A673 (cell line): ENCODE measurements at regions not wholly inside any gene's neighbourhood (a gene's known extent, or its start where the extent isn't known, plus 50 kb on each side); places are given as distances from the start of the nearest gene placed in this dataset.

ENCODE experiments used
- BruUV-seq: library from RNA; stranded (reverse); fragments of 400-500 nt; replicated peaks from 2 replicates; lab custom pipeline; 2021; lab: Mats Ljungman, UMichigan
- CTCF ChIA-PET: fragments of 300-600 bp; sonication (Branson Sonifier 250); formaldehyde crosslinking; loops from one replicate; lab custom pipeline; 2022; ENCODE audit warnings: antibody characterized with exemption; lab: Charles Lee
- POLR2A ChIA-PET: fragments of 300-600 bp; sonication (Branson Sonifier 250); formaldehyde crosslinking; loops from one replicate; lab custom pipeline; 2022; ENCODE audit warnings: antibody characterized with exemption; ENCODE audit not compliant: low non-redundant PET; lab: Charles Lee
- DNase-seq: peaks from one replicate; pipeline ENCODE4 v3.0.0-alpha.2; 2015; ENCODE audit warnings: low spot score
- H3K27ac ChIP-seq: fragments of 200-600 bp; sonication (generic); 2 replicates; pipeline ENCODE4 v1.5.1; 2016; ENCODE audit warnings: mixed run types, low read depth, mild to moderate bottlenecking, mixed read lengths, antibody characterized with exemption, low read length; ENCODE audit not compliant: poor library complexity, severe bottlenecking
- H3K27me3 ChIP-seq: fragments of 200-600 bp; sonication (generic); replicated peaks from 2 replicates; pipeline ENCODE4 v1.6.1; 2017; ENCODE audit warnings: mixed run types, low read depth, mild to moderate bottlenecking, mixed read lengths, antibody characterized with exemption, low read length; ENCODE audit not compliant: insufficient read depth, poor library complexity
- H3K36me3 ChIP-seq: fragments of 200-600 bp; sonication (generic); 2 replicates; pipeline ENCODE4 v1.6.1; 2016; ENCODE audit warnings: mixed run types, mild to moderate bottlenecking, mixed read lengths, antibody characterized with exemption, low read length; ENCODE audit not compliant: insufficient read depth, poor library complexity, severe bottlenecking
- H3K4me1 ChIP-seq: fragments of 200-600 bp; sonication (generic); 2 replicates; pipeline ENCODE4 v1.6.1; 2017; ENCODE audit warnings: mixed run types, mild to moderate bottlenecking, mixed read lengths, antibody characterized with exemption, low read length; ENCODE audit not compliant: insufficient read depth, poor library complexity, severe bottlenecking
- H3K4me3 ChIP-seq: fragments of 200-600 bp; sonication (generic); 2 replicates; pipeline ENCODE4 v1.5.1; 2016; ENCODE audit warnings: low read depth, mixed run types, mild to moderate bottlenecking, mixed read lengths, low read length; ENCODE audit not compliant: poor library complexity, severe bottlenecking
- H3K9me3 ChIP-seq: fragments of 200-600 bp; sonication (generic); 2 replicates; pipeline ENCODE4 v1.6.1; 2016; ENCODE audit warnings: mixed run types, low read depth, mild to moderate bottlenecking, mixed read lengths, antibody characterized with exemption, low read length; ENCODE audit not compliant: poor library complexity, severe bottlenecking
- CTCF ChIP-seq: fragments of 300-800, 200-600 bp; sonication (generic); conservative IDR thresholded peaks from 2 replicates; pipeline ENCODE4 v1.5.1; 2017; ENCODE audit warnings: low read depth, mild to moderate bottlenecking, antibody characterized with exemption, low read length, moderate library complexity, mixed read lengths
- EZH2 ChIP-seq: fragments of 200-600 bp; sonication (generic); IDR thresholded peaks from 2 replicates; pipeline ENCODE4 v1.6.1; 2017; ENCODE audit warnings: borderline replicate concordance, low read depth, mild to moderate bottlenecking, mixed read lengths, antibody characterized with exemption, low read length; ENCODE audit not compliant: poor library complexity, severe bottlenecking
- intact Hi-C: fragments of 100-400 bp; cut with micrococcal nuclease; formaldehyde crosslinking; loops from one replicate; pipeline ENCODE4 v1.10.0; 2022; ENCODE audit not compliant: unreplicated experiment

GRCh38 chr4:89404530-89404929 lies 96.9 kb upstream of the GPRIN3 start:
- no peaks in the 10 kb centered on the region for H3K27me3 ChIP-seq
- TF ChIP-seq CTCF = no peak
- no peak for TF ChIP-seq EZH2
- DNase-seq = no peak
- H3K4me1 ChIP-seq = no peaks in the 10 kb centered on the region
- no peaks in the 10 kb centered on the region for H3K36me3 ChIP-seq
- H3K27ac ChIP-seq = no peak overlapping the region
- intact Hi-C loops = no loop called here
- no TSS peak for BruUV-seq
- POLR2A ChIA-PET = no interaction called here
- H3K4me3 ChIP-seq = no peak overlapping the region
- CTCF ChIA-PET = no interaction called here
- no peaks in the 10 kb centered on the region for H3K9me3 ChIP-seq

- no peaks in the 10 kb centered on the region for H3K4me1 ChIP-seq
- intact Hi-C loops = no loop called here
- no peaks in the 10 kb centered on the region for H3K27me3 ChIP-seq
- no peaks in the 10 kb centered on the region for H3K9me3 ChIP-seq
- POLR2A ChIA-PET = no interaction called here
- CTCF ChIA-PET = no interaction called here
- H3K4me3 ChIP-seq = no peak overlapping the region
- no peak for TF ChIP-seq CTCF
- TF ChIP-seq EZH2 = no peak
- no peak for DNase-seq
- no TSS peak for BruUV-seq
- no peak overlapping the region for H3K27ac ChIP-seq
- no peaks in the 10 kb centered on the region for H3K36me3 ChIP-seq
Observed at GRCh38 chr4:89403826-89404225, 96.2 kb upstream of the GPRIN3 start.

- intact Hi-C loops = no loop called here
- no peak overlapping the region for H3K4me3 ChIP-seq
- POLR2A ChIA-PET = no interaction called here
- H3K4me1 ChIP-seq = no peaks in the 10 kb centered on the region
- H3K27ac ChIP-seq = no peak overlapping the region
- peak; percentile 2 for DNase-seq
- H3K36me3 ChIP-seq = no peaks in the 10 kb centered on the region
- H3K27me3 ChIP-seq = no peaks in the 10 kb centered on the region
- TF ChIP-seq CTCF (no peak), EZH2 (no peak)
- CTCF ChIA-PET = no interaction called here
- BruUV-seq = no TSS peak
- no peaks in the 10 kb centered on the region for H3K9me3 ChIP-seq
Observed at GRCh38 chr4:89400287-89401035, 92.9 kb upstream of the GPRIN3 start.
